CD14-positive monocyte (primary cell): ENCODE measurements at regions not wholly inside any gene's neighbourhood (a gene's known extent, or its start where the extent isn't known, plus 50 kb on each side); places are given as distances from the start of the nearest gene placed in this dataset.
A peak's percentile ranks its signal among the peaks of the same experiment; 100 is the strongest.

ENCODE experiments used
- DNase-seq, 3 donors: peaks; one replicate each; pipeline ENCODE4 v3.0.0-alpha.2; 2011 to 2022
- H2AFZ ChIP-seq: 2 replicates; pipeline ENCODE4 v1.6.0; 2012; ENCODE audit warnings: mild to moderate bottlenecking, low read depth, low read length, inconsistent platforms; ENCODE audit not compliant: insufficient read depth, poor library complexity, severe bottlenecking
- H3K27ac ChIP-seq, 2 donors: 1 replicate in 1 of 2; 2 replicates in 1 of 2; pipeline ENCODE4 v1.5.1; 2012 to 2013; ENCODE audit warnings: low read length in 2 of 2, control low read depth in 1 of 2, inconsistent platforms in 1 of 2, low read depth in 1 of 2, mild to moderate bottlenecking in 1 of 2
- H3K27me3 ChIP-seq, 2 donors: one replicate each; pipeline versions ENCODE4 v1.6.0 to v1.6.1; 2011 to 2013; ENCODE audit warnings: low read length in 2 of 2; ENCODE audit not compliant: control insufficient read depth in 2 of 2, insufficient read depth in 2 of 2
- H3K36me3 ChIP-seq, 2 donors: replicated peaks in 1 of 2; 1 replicate in 1 of 2; 2 replicates in 1 of 2; pipeline versions ENCODE4 v1.5.1 to v1.6.1; 2012 to 2013; ENCODE audit warnings: low read length in 2 of 2, control low read depth in 1 of 2, inconsistent platforms in 1 of 2, mild to moderate bottlenecking in 1 of 2; ENCODE audit not compliant: insufficient read depth in 2 of 2, control insufficient read depth in 1 of 2
- H3K4me1 ChIP-seq, 2 donors: 1 replicate in 1 of 2; 2 replicates in 1 of 2; pipeline versions ENCODE4 v1.5.1 to v1.6.1; 2012 to 2013; ENCODE audit warnings: low read length in 2 of 2, control low read depth in 1 of 2, inconsistent platforms in 1 of 2, mild to moderate bottlenecking in 1 of 2, moderate library complexity in 1 of 2; ENCODE audit not compliant: insufficient read depth in 2 of 2, control insufficient read depth in 1 of 2
- H3K4me2 ChIP-seq: replicated peaks from 2 replicates; pipeline ENCODE3; 2012; ENCODE audit warnings: low read length, moderate library complexity, mild to moderate bottlenecking; ENCODE audit not compliant: poor library complexity, severe bottlenecking; ENCODE audit errors: extremely low read depth
- H3K4me3 ChIP-seq, 3 experiments: fragments of 200-600 bp in 1 of 3; sonication (generic) in 1 of 3; replicated peaks in 1 of 3; 1 replicate in 2 of 3; 2 replicates in 1 of 3; pipeline ENCODE4 v1.5.1; 2011 to 2013; ENCODE audit warnings: low read length in 3 of 3, mild to moderate bottlenecking in 3 of 3, control low read depth in 2 of 3, low read depth in 2 of 3, inconsistent platforms in 1 of 3, moderate library complexity in 1 of 3
- H3K79me2 ChIP-seq: 2 replicates; pipeline ENCODE4 v1.6.0; 2012; ENCODE audit warnings: mild to moderate bottlenecking, control low read depth, inconsistent platforms, low read length, moderate library complexity; ENCODE audit not compliant: insufficient read depth
- H3K9ac ChIP-seq: 2 replicates; pipeline ENCODE4 v1.6.0; 2017; ENCODE audit warnings: low read length, mild to moderate bottlenecking; ENCODE audit not compliant: insufficient read depth, poor library complexity, severe bottlenecking
- H3K9me3 ChIP-seq, 2 donors: replicated peaks in 1 of 2; 1 replicate in 1 of 2; 2 replicates in 1 of 2; pipeline versions ENCODE4 v1.5.1 to v1.6.1; 2012 to 2013; ENCODE audit warnings: low read length in 2 of 2, control low read depth in 1 of 2; ENCODE audit not compliant: control insufficient read depth in 1 of 2, insufficient read depth in 1 of 2
- H4K20me1 ChIP-seq: 2 replicates; pipeline ENCODE4 v1.6.0; 2012; ENCODE audit warnings: mild to moderate bottlenecking, low read length, control low read depth, moderate library complexity; ENCODE audit not compliant: insufficient read depth
- H3K27ac Mint-ChIP-seq, 7 donors: one replicate each; pipeline ENCODE4 v1.8.0; 2020; ENCODE audit warnings: mild to moderate bottlenecking in 7 of 7, mixed read lengths in 7 of 7, moderate library complexity in 6 of 7, inconsistent platforms in 2 of 7
- H3K27me3 Mint-ChIP-seq, 3 donors: one replicate each; pipeline ENCODE4 v1.8.0; 2021 to 2022; ENCODE audit warnings: low read depth in 3 of 3, mild to moderate bottlenecking in 3 of 3, mixed read lengths in 3 of 3, moderate library complexity in 3 of 3, inconsistent platforms in 1 of 3
- H3K36me3 Mint-ChIP-seq, 2 donors: one replicate each; pipeline ENCODE4 v1.8.0; 2020; ENCODE audit warnings: mixed read lengths in 2 of 2, inconsistent platforms in 1 of 2, mild to moderate bottlenecking in 1 of 2
- H3K4me1 Mint-ChIP-seq: one replicate; pipeline ENCODE4 v1.8.0; 2020; ENCODE audit warnings: mild to moderate bottlenecking, mixed read lengths
- H3K4me3 Mint-ChIP-seq, 2 donors: one replicate each; pipeline ENCODE4 v1.8.0; 2020; ENCODE audit warnings: mild to moderate bottlenecking in 2 of 2, mixed read lengths in 2 of 2, moderate library complexity in 1 of 2
- H3K9me3 Mint-ChIP-seq, 7 donors: one replicate each; pipeline ENCODE4 v1.8.0; 2020 to 2022; ENCODE audit warnings: mixed read lengths in 7 of 7, mild to moderate bottlenecking in 6 of 7, moderate library complexity in 6 of 7, inconsistent platforms in 2 of 7
- WGBS: methylation state at CpG from one replicate; pipeline ENCODE4 v1.1.5; 2013; ENCODE audit warnings: missing lambda C conversion rate; ENCODE audit not compliant: insufficient coverage; 5-methylcytosine and 5-hydroxymethylcytosine counted together
- intact Hi-C, 2 donors: fragments of 100-400 bp; cut with micrococcal nuclease; formaldehyde crosslinking; loops; one replicate each; pipeline versions ENCODE4 v1.15.0 to v1.15.1; 2023
- TF ChIP-seq, protein P1 (sequence below): fragments of 200-600 bp; IDR thresholded peaks from one replicate; pipeline ENCODE4 v1.8.0; 2022; ENCODE audit warnings: antibody characterized with exemption, mild to moderate bottlenecking

DNA sequence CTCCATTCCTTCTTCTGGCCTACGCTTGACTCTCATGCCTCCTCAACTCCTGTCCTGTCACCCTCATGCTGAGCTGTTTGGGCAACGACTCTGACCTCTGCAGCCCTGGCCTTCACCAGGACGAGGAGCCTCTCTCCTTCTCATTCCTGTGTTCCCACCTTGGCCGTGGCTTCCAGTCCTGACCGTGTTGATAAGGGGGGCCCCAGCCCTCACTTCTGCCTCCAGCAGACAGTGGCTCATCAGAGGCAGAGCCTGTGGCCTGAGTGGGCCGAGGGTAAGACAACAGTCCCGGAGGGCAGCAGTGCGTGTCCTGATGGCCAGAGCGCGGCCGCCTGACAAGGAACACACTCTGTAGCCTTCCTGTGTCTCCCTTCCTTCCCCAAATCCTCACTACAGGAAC is 61.7 kb upstream of the UBE3C start:
- H3K4me3 ChIP-seq: no peak overlapping the region
- Mint-ChIP-seq H3K4me3 (peak overlapping the region in 1 of 2 donors; percentile 51), H3K4me1 (no peaks in the 10 kb centered on the region), H3K27me3 (peaks cover 44 to 67% (median 47%) of the 10 kb centered on the region in 3 donors), H3K36me3 (no peaks in the 10 kb centered on the region), H3K9me3 (peaks cover 0 to 22% (median 10%) of the 10 kb centered on the region in 7 donors), H3K27ac (no peak overlapping the region)
- no peak for DNase-seq
- intact Hi-C loops: no loop called here
- WGBS: 64% methylated on average over 6 of the region's 11 CpGs
- H2AFZ ChIP-seq: no peak overlapping the region
- no peak overlapping the region for H3K4me2 ChIP-seq
- no peaks in the 10 kb centered on the region for H3K36me3 ChIP-seq
- H3K79me2 ChIP-seq: no peaks in the 10 kb centered on the region
- no peaks in the 10 kb centered on the region for H3K4me1 ChIP-seq
- H3K9ac ChIP-seq: no peak overlapping the region
- peaks cover 4 to 9% of the 10 kb centered on the region in 2 donors for H3K9me3 ChIP-seq
- no peaks in the 10 kb centered on the region for H4K20me1 ChIP-seq
- no peak overlapping the region for H3K27ac ChIP-seq
- TF ChIP-seq, protein P1, sequence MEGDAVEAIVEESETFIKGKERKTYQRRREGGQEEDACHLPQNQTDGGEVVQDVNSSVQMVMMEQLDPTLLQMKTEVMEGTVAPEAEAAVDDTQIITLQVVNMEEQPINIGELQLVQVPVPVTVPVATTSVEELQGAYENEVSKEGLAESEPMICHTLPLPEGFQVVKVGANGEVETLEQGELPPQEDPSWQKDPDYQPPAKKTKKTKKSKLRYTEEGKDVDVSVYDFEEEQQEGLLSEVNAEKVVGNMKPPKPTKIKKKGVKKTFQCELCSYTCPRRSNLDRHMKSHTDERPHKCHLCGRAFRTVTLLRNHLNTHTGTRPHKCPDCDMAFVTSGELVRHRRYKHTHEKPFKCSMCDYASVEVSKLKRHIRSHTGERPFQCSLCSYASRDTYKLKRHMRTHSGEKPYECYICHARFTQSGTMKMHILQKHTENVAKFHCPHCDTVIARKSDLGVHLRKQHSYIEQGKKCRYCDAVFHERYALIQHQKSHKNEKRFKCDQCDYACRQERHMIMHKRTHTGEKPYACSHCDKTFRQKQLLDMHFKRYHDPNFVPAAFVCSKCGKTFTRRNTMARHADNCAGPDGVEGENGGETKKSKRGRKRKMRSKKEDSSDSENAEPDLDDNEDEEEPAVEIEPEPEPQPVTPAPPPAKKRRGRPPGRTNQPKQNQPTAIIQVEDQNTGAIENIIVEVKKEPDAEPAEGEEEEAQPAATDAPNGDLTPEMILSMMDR: no peak
- H3K27me3 ChIP-seq: peaks cover 4 to 36% of the 10 kb centered on the region in 2 donors

GRCh38 chr7:157077986-157078644 is 60.6 kb upstream of the UBE3C start:
- peaks cover 4 to 6% of the 10 kb centered on the region in 2 donors for H3K9me3 ChIP-seq
- H3K4me1 Mint-ChIP-seq: no peaks in the 10 kb centered on the region
- no peak overlapping the region for H2AFZ ChIP-seq
- H4K20me1 ChIP-seq: no peaks in the 10 kb centered on the region
- peaks cover 44 to 64% (median 49%) of the 10 kb centered on the region in 3 donors for H3K27me3 Mint-ChIP-seq
- intact Hi-C loops: no loop called here
- H3K9me3 Mint-ChIP-seq: peaks cover 7 to 33% (median 14%) of the 10 kb centered on the region in 7 donors
- no peaks in the 10 kb centered on the region for H3K4me1 ChIP-seq
- H3K27ac Mint-ChIP-seq: no peak overlapping the region
- H3K36me3 ChIP-seq: no peaks in the 10 kb centered on the region
- no peaks in the 10 kb centered on the region for H3K79me2 ChIP-seq
- H3K4me3 Mint-ChIP-seq: peak overlapping the region in 1 of 2 donors; percentile 76
- peaks cover 4 to 36% of the 10 kb centered on the region in 2 donors for H3K27me3 ChIP-seq
- no peak for DNase-seq
- H3K36me3 Mint-ChIP-seq: no peaks in the 10 kb centered on the region
- H3K4me3 ChIP-seq: no peak overlapping the region
- no peak overlapping the region for H3K27ac ChIP-seq
- H3K4me2 ChIP-seq: no peak overlapping the region
- TF ChIP-seq, protein P1: no peak
- WGBS: 14% methylated on average over 40 of the region's 44 CpGs
- H3K9ac ChIP-seq: no peak overlapping the region
